ENCODE measurements at regions not wholly inside any gene's neighbourhood (a gene's known extent, or its start where the extent isn't known, plus 50 kb on each side); places are given as distances from the start of the nearest gene placed in this dataset.

- no peak for DNase-seq (ENCODE audit: low read depth)
- TF ChIP-seq CTCF (IDR thresholded peaks at IDR 0.05; ENCODE audit: control insufficient read depth, extremely low read depth, insufficient read depth), result no peak
- no peak overlapping the region for H3K4me3 ChIP-seq (ENCODE audit: low read depth, low read length)
Measured at GRCh38 chr2:82796132-82796531, 1662.9 kb downstream of the SUCLG1 start.

GRCh38 chr2:82795446-82795845 is 1663.6 kb downstream of the SUCLG1 start:
- no peak for TF ChIP-seq CTCF (IDR thresholded peaks at IDR 0.05; ENCODE audit: control insufficient read depth, extremely low read depth, insufficient read depth)
- H3K4me3 ChIP-seq (ENCODE audit: low read depth, low read length), result no peak overlapping the region
- no peak for DNase-seq (ENCODE audit: low read depth)

GRCh38 chr2:82793711-82794435 is 1665.2 kb downstream of the SUCLG1 start:
- no peak for DNase-seq (ENCODE audit: low read depth)
- no peak for TF ChIP-seq CTCF (IDR thresholded peaks at IDR 0.05; ENCODE audit: control insufficient read depth, extremely low read depth, insufficient read depth)
- no peak overlapping the region for H3K4me3 ChIP-seq (ENCODE audit: low read depth, low read length)

- DNase-seq (ENCODE audit: low read depth), result no peak
- TF ChIP-seq CTCF (IDR thresholded peaks at IDR 0.05; ENCODE audit: control insufficient read depth, extremely low read depth, insufficient read depth), result no peak
- no peak overlapping the region for H3K4me3 ChIP-seq (ENCODE audit: low read depth, low read length)
Measured at GRCh38 chr2:82792316-82792715, 1666.8 kb downstream of the SUCLG1 start.

GRCh38 chr2:82790206-82791021 is 1668.7 kb downstream of the SUCLG1 start:
- DNase-seq (ENCODE audit: low read depth), result no peak
- no peak overlapping the region for H3K4me3 ChIP-seq (ENCODE audit: low read depth, low read length)
- no peak for TF ChIP-seq CTCF (IDR thresholded peaks at IDR 0.05; ENCODE audit: control insufficient read depth, extremely low read depth, insufficient read depth)

- no peak for TF ChIP-seq CTCF (IDR thresholded peaks at IDR 0.05; ENCODE audit: control insufficient read depth, extremely low read depth, insufficient read depth)
- no peak for DNase-seq (ENCODE audit: low read depth)
- no peak overlapping the region for H3K4me3 ChIP-seq (ENCODE audit: low read depth, low read length)
Measured at GRCh38 chr2:82789851-82790205, 1669.3 kb downstream of the SUCLG1 start.
